WI38 (cell line): ENCODE measurements at regions not wholly inside any gene's neighbourhood (a gene's known extent, or its start where the extent isn't known, plus 50 kb on each side); places are given as distances from the start of the nearest gene placed in this dataset.

Experiments
- H3K4me3 ChIP-seq: 2 replicates; pipeline ENCODE4 v1.5.1; 2011; ENCODE audit warnings: low read depth, mild to moderate bottlenecking, control low read depth, low read length
- CTCF ChIP-seq: IDR thresholded peaks from 2 replicates; pipeline ENCODE4 v1.5.1; 2012; ENCODE audit warnings: low read depth, mild to moderate bottlenecking, control low read depth, low read length

GRCh38 chr13:33610438-33611120 lies 207.4 kb upstream of the RFC3 start:
- H3K4me3 ChIP-seq, result no peak overlapping the region; the same call in 1 of the 2 replicates
- no peak for TF ChIP-seq CTCF

GRCh38 chr13:33611121-33611805 lies 206.7 kb upstream of the RFC3 start:
- TF ChIP-seq CTCF, result no peak
- no peak overlapping the region; the same call in 1 of the 2 replicates for H3K4me3 ChIP-seq

GRCh38 chr13:33612641-33613638 lies 205.0 kb upstream of the RFC3 start:
- no peak overlapping the region for H3K4me3 ChIP-seq
- no peak for TF ChIP-seq CTCF

GRCh38 chr13:33615436-33615835 lies 202.5 kb upstream of the RFC3 start:
- no peak for TF ChIP-seq CTCF
- no peak overlapping the region for H3K4me3 ChIP-seq

GRCh38 chr13:33616130-33616529 lies 201.8 kb upstream of the RFC3 start:
- H3K4me3 ChIP-seq, result no peak overlapping the region
- TF ChIP-seq CTCF, result no peak

- no peak for TF ChIP-seq CTCF
Measured at GRCh38 chr13:33617055-33617454, 200.9 kb upstream of the RFC3 start.

More at GRCh38 chr13:33617055-33617454, 200.9 kb upstream of the RFC3 start:
- no peak overlapping the region for H3K4me3 ChIP-seq
